GM12878 (cell line): ENCODE measurements at regions not wholly inside any gene's neighbourhood (a gene's known extent, or its start where the extent isn't known, plus 50 kb on each side); places are given as distances from the start of the nearest gene placed in this dataset.

Experiments used
- ATAC-seq: fragments of 200-7000 bp; cut with Tn5 transposase; 3 replicates; pipeline ENCODE4 v1.9.1; 2020; ENCODE audit warnings: mild to moderate bottlenecking, moderate library complexity
- BruUV-seq: library from RNA; stranded (reverse); fragments of 400-500 nt; replicated peaks from 2 replicates; lab custom pipeline; 2021; lab: Mats Ljungman, UMichigan
- CTCF ChIA-PET: fragments of 300-600 bp; sonication (Branson Sonifier 250); formaldehyde crosslinking; extraction: SDS; loops from one replicate; lab custom pipeline; 2021; ENCODE audit warnings: inconsistent platforms; lab: Yijun Ruan, JAX
- POLR2A ChIA-PET: fragments of 350-600 bp; formaldehyde crosslinking; extraction: SDS; loops from one replicate; lab custom pipeline; 2021; ENCODE audit warnings: inconsistent platforms; lab: Charles Lee
- RAD21 ChIA-PET: fragments of 300-600 bp; sonication (Branson Sonifier 250); formaldehyde crosslinking; loops from one replicate; lab custom pipeline; 2023; ENCODE audit warnings: antibody characterized with exemption; ENCODE audit not compliant: unreplicated experiment; lab: Charles Lee
- SMC1A ChIA-PET: fragments of 300-600 bp; sonication (Branson Sonifier 250); formaldehyde crosslinking; loops from one replicate; lab custom pipeline; 2023; ENCODE audit not compliant: unreplicated experiment, uncharacterized antibody; lab: Charles Lee
- DNase-seq: peaks from one replicate; pipeline ENCODE4 v3.0.0-alpha.2; 2011; ENCODE audit warnings: low read depth, low spot score
- FAIRE-seq: peaks from 3 replicates; lab custom pipeline; 2011; peaks lifted over from hg19 to GRCh38; lab: Jason Lieb, UNC
- H2AFZ ChIP-seq: 2 replicates; pipeline ENCODE4 v1.6.0; 2011; ENCODE audit warnings: low read depth, low read length, control low read depth; ENCODE audit not compliant: control insufficient read depth
- H3K27ac ChIP-seq: 2 replicates; pipeline ENCODE4 v1.5.1; 2011; ENCODE audit warnings: control low read depth; ENCODE audit not compliant: control insufficient read depth, insufficient read depth
- H3K27me3 ChIP-seq, 2 experiments: replicated peaks in 1 of 2; 2 replicates each; pipeline versions ENCODE4 v1.6.0 to v1.6.1; 2011; ENCODE audit warnings: low read length in 1 of 2; ENCODE audit not compliant: control insufficient read depth in 2 of 2, insufficient read depth in 2 of 2
- H3K36me3 ChIP-seq, 2 experiments: 2 replicates each; pipeline ENCODE4 v1.5.1; 2011; ENCODE audit warnings: low read length in 1 of 2; ENCODE audit not compliant: control insufficient read depth in 2 of 2, insufficient read depth in 2 of 2
- H3K4me1 ChIP-seq: 2 replicates; pipeline ENCODE4 v1.6.1; 2011; ENCODE audit warnings: mild to moderate bottlenecking, low read length, moderate library complexity, mixed read lengths; ENCODE audit not compliant: control insufficient read depth, insufficient read depth
- H3K4me2 ChIP-seq: 2 replicates; pipeline ENCODE4 v1.6.0; 2011; ENCODE audit warnings: control low read depth; ENCODE audit not compliant: control insufficient read depth, insufficient read depth
- H3K4me3 ChIP-seq: fragments of 200-600 bp; sonication (generic); 2 replicates; pipeline ENCODE4 v1.5.1; 2016
- H3K79me2 ChIP-seq: 2 replicates; pipeline ENCODE4 v1.6.0; 2011; ENCODE audit warnings: low read length; ENCODE audit not compliant: control insufficient read depth, insufficient read depth
- H3K9ac ChIP-seq: 2 replicates; pipeline ENCODE4 v1.8.0; 2011; ENCODE audit warnings: low read length, control low read depth, mixed read lengths; ENCODE audit not compliant: control insufficient read depth, insufficient read depth
- H3K9me3 ChIP-seq: replicated peaks from 3 replicates; pipeline ENCODE4 v1.5.1; 2011; ENCODE audit warnings: mild to moderate bottlenecking, low read length; ENCODE audit not compliant: control insufficient read depth, insufficient read depth
- H4K20me1 ChIP-seq: 2 replicates; pipeline ENCODE4 v1.6.0; 2011; ENCODE audit not compliant: control insufficient read depth, insufficient read depth
- CBFB ChIP-seq: IDR thresholded peaks from 2 replicates; pipeline ENCODE4 v1.6.1; 2016; ENCODE audit warnings: antibody characterized with exemption, low read depth
- CBX3 ChIP-seq: fragments of 200-600 bp; sonication (generic); IDR thresholded peaks from 2 replicates; pipeline ENCODE4 v1.6.1; 2016; ENCODE audit warnings: low read depth, borderline replicate concordance
- HDAC2 ChIP-seq: fragments of 200-600 bp; sonication (generic); IDR thresholded peaks from 2 replicates; pipeline ENCODE4 v1.6.1; 2017
- HDAC6 ChIP-seq: fragments of 200-600 bp; sonication (generic); IDR thresholded peaks from one replicate; pipeline ENCODE4 v1.8.0; 2017; ENCODE audit warnings: antibody characterized with exemption; ENCODE audit not compliant: unreplicated experiment
- IKZF2 ChIP-seq, 2 experiments: fragments of 450-650 bp; IDR thresholded peaks; 2 replicates each; pipeline ENCODE4 v1.6.1; 2017; ENCODE audit warnings: mild to moderate bottlenecking in 2 of 2, moderate library complexity in 2 of 2
- MTA3 ChIP-seq: IDR thresholded peaks from 2 replicates; pipeline ENCODE4 v1.6.1; 2012; ENCODE audit warnings: low read length, inconsistent platforms, borderline replicate concordance
- NFIC ChIP-seq: IDR thresholded peaks from 2 replicates; pipeline ENCODE4 v1.6.1; 2012; ENCODE audit warnings: low read depth, mild to moderate bottlenecking, inconsistent platforms, low read length, moderate library complexity
- NR2C1 ChIP-seq: fragments of 450-650 bp; IDR thresholded peaks from 2 replicates; pipeline ENCODE4 v1.6.1; 2017; ENCODE audit warnings: antibody characterized with exemption, mild to moderate bottlenecking, moderate library complexity
- PML ChIP-seq: IDR thresholded peaks from 2 replicates; pipeline ENCODE4 v1.6.1; 2012; ENCODE audit warnings: low read length, inconsistent platforms
- RCOR1 ChIP-seq: conservative IDR thresholded peaks from 2 replicates; pipeline ENCODE4 v1.6.1; 2012; ENCODE audit warnings: low read depth, low read length, improper control_type of control experiment
- RELA ChIP-seq: fragments of 450-650 bp; IDR thresholded peaks from 2 replicates; pipeline ENCODE4 v1.8.0; 2014; ENCODE audit warnings: borderline replicate concordance; ENCODE audit not compliant: partially characterized antibody
- SREBF2 ChIP-seq: IDR thresholded peaks from 2 replicates; pipeline ENCODE4 v1.6.1; 2012; ENCODE audit warnings: mild to moderate bottlenecking, low read length
- ZSCAN29 ChIP-seq: fragments of 450-650 bp; IDR thresholded peaks from 2 replicates; pipeline ENCODE4 v1.6.1; 2017; ENCODE audit warnings: mild to moderate bottlenecking, moderate library complexity
- WGBS: methylation state at CpG from one replicate; pipeline ENCODE4 v1.1.6; 2016; ENCODE audit warnings: low lambda C conversion rate; ENCODE audit not compliant: insufficient replicate concordance, insufficient coverage; ENCODE audit errors: missing lambda C conversion rate; 5-methylcytosine and 5-hydroxymethylcytosine counted together
- in situ Hi-C: fragments of 300-500 bp; cut with MboI; formaldehyde crosslinking; loops from 9 replicates; pipeline ENCODE4 v1.14.3; 2018; ENCODE audit warnings: mixed read lengths
- intact Hi-C: fragments of 100-400 bp; cut with micrococcal nuclease; formaldehyde crosslinking; loops from one replicate; pipeline ENCODE4 v1.14.2; 2022; ENCODE audit not compliant: unreplicated experiment
- TF ChIP-seq, protein P1 (sequence below): IDR thresholded peaks from 2 replicates; pipeline ENCODE4 v1.6.1; 2011; ENCODE audit warnings: borderline replicate concordance, low read depth, mild to moderate bottlenecking, moderate library complexity, mixed read lengths, low read length; ENCODE audit not compliant: insufficient read depth; ENCODE audit errors: extremely low read length
- TF ChIP-seq, protein P2 (sequence below): fragments of 450-650 bp; IDR thresholded peaks from 2 replicates; pipeline ENCODE4 v1.6.1; 2016; ENCODE audit warnings: mild to moderate bottlenecking
- TF ChIP-seq, protein P3 (sequence below): IDR thresholded peaks from 2 replicates; pipeline ENCODE4 v1.6.1; 2012; ENCODE audit warnings: low read depth, low read length, improper control_type of control experiment

DNA sequence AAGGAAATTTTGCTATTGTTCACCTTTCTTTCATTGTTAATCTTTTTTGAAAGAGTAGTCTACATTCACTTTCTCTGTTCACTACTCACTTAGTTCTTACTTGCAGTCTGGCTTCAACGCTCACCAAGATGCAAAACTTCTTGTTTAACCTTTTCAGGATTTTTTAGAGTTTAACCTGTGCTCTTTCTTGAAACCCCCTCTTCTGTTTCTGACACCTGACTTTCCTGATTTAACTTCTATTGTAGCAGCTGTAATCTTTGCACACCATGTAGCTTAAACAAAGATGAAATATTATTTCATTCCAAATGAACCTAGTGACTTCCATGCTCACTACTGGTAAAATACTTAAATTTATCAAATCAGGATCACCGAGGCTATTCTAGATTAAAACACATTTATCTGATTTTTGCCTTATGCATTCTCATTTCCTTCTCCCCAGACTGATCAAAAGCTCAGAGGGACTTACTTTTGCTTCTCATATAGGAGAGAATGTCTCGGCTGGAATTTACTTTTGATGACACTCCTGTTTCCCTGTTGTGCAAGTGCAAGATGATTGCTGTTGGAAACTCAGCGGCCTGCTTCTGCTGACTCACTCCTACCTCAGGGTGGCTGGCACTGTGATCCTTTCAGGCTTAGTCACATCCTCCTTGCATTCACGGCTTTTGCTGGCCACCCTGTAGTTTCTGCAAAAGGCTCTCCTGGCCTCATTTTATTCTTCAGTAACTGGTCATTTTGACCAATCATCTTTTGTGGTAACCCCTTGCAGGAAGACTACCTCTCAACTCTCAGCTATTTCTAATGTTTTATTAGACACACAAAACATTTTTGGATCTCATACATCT is 109.3 kb upstream of the IFNE start:
- ATAC-seq: peak; percentile 56
- H3K4me2 ChIP-seq: no peak overlapping the region
- no peaks in the 10 kb centered on the region for H3K27me3 ChIP-seq
- H3K9ac ChIP-seq: no peak overlapping the region
- BruUV-seq: no TSS peak
- under 1% methylated on average over 5 of the region's 5 CpGs for WGBS
- RAD21 ChIA-PET: no interaction called here
- TF ChIP-seq ZSCAN29 (no peak), IKZF2 (IDR thresholded peaks at IDR 0.05) (no peak), NR2C1 (no peak), MTA3 (no peak), HDAC6 (no peak), RCOR1 (no peak), NFIC (no peak), SREBF2 (no peak), CBFB (no peak), RELA (no peak), CBX3 (no peak), PML (no peak), HDAC2 (no peak)
- TF ChIP-seq, protein P1, sequence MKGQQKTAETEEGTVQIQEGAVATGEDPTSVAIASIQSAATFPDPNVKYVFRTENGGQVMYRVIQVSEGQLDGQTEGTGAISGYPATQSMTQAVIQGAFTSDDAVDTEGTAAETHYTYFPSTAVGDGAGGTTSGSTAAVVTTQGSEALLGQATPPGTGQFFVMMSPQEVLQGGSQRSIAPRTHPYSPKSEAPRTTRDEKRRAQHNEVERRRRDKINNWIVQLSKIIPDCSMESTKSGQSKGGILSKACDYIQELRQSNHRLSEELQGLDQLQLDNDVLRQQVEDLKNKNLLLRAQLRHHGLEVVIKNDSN: no peak
- TF ChIP-seq, protein P2, sequence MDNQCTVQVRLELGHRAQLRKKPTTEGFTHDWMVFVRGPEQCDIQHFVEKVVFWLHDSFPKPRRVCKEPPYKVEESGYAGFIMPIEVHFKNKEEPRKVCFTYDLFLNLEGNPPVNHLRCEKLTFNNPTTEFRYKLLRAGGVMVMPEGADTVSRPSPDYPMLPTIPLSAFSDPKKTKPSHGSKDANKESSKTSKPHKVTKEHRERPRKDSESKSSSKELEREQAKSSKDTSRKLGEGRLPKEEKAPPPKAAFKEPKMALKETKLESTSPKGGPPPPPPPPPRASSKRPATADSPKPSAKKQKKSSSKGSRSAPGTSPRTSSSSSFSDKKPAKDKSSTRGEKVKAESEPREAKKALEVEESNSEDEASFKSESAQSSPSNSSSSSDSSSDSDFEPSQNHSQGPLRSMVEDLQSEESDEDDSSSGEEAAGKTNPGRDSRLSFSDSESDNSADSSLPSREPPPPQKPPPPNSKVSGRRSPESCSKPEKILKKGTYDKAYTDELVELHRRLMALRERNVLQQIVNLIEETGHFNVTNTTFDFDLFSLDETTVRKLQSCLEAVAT: no peak
- TF ChIP-seq, protein P3, sequence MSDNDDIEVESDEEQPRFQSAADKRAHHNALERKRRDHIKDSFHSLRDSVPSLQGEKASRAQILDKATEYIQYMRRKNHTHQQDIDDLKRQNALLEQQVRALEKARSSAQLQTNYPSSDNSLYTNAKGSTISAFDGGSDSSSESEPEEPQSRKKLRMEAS: no peak
- POLR2A ChIA-PET: no interaction called here
- in situ Hi-C loops (no loop called here), intact Hi-C loops (no loop called here)
- H3K27ac ChIP-seq: no peak overlapping the region
- H2AFZ ChIP-seq: no peak overlapping the region
- H3K36me3 ChIP-seq: no peaks in the 10 kb centered on the region
- DNase-seq: no peak
- no peak for FAIRE-seq
- H3K79me2 ChIP-seq: no peaks in the 10 kb centered on the region
- SMC1A ChIA-PET: no interaction called here
- no peaks in the 10 kb centered on the region for H3K4me1 ChIP-seq
- CTCF ChIA-PET: no interaction called here
- no peaks in the 10 kb centered on the region for H4K20me1 ChIP-seq
- no peak overlapping the region for H3K4me3 ChIP-seq
- no peaks in the 10 kb centered on the region for H3K9me3 ChIP-seq
